Skeletal muscle satellite cell (primary cell): ENCODE measurements at regions not wholly inside any gene's neighbourhood (a gene's known extent, or its start where the extent isn't known, plus 50 kb on each side); places are given as distances from the start of the nearest gene placed in this dataset.

ENCODE experiments used
- H3K27me3 ChIP-seq: 2 replicates; pipeline ENCODE4 v1.7.0; 2013; ENCODE audit warnings: low read length; ENCODE audit not compliant: control insufficient read depth, insufficient read depth
- H3K36me3 ChIP-seq: 2 replicates; pipeline ENCODE4 v1.7.0; 2013; ENCODE audit warnings: mild to moderate bottlenecking, control low read depth, low read length; ENCODE audit not compliant: insufficient read depth
- H3K4me1 ChIP-seq: 2 replicates; pipeline ENCODE4 v1.7.0; 2013; ENCODE audit warnings: low read length; ENCODE audit not compliant: control insufficient read depth, insufficient read depth
- H3K4me2 ChIP-seq: 2 replicates; pipeline ENCODE4 v1.7.0; 2013; ENCODE audit warnings: mild to moderate bottlenecking, low read length
- H3K4me3 ChIP-seq: 2 replicates; pipeline ENCODE4 v1.7.0; 2013; ENCODE audit warnings: low read length
- H3K9ac ChIP-seq: 2 replicates; pipeline ENCODE4 v1.7.0; 2013; ENCODE audit warnings: mild to moderate bottlenecking, low read depth, low read length, moderate library complexity
- H3K9me3 ChIP-seq: replicated peaks from 2 replicates; pipeline ENCODE4 v1.7.0; 2013; ENCODE audit warnings: mild to moderate bottlenecking, control low read depth, low read length

- H3K4me2 ChIP-seq = no peak overlapping the region
- no peak overlapping the region for H3K9ac ChIP-seq
- no peak overlapping the region for H3K4me3 ChIP-seq
- no peaks in the 10 kb centered on the region for H3K36me3 ChIP-seq
- no peaks in the 10 kb centered on the region for H3K4me1 ChIP-seq
- H3K9me3 ChIP-seq = no peaks in the 10 kb centered on the region
- peaks cover under 1% of the 10 kb centered on the region for H3K27me3 ChIP-seq
Observed at GRCh38 chr18:21187886-21188285, 54.1 kb upstream of the GREB1L start.

- Histone ChIP-seq H3K4me3 (no peak overlapping the region), H3K4me1 (no peaks in the 10 kb centered on the region), H3K27me3 (peaks cover 6% of the 10 kb centered on the region), H3K9me3 (no peaks in the 10 kb centered on the region), H3K4me2 (no peak overlapping the region), H3K9ac (no peak overlapping the region), H3K36me3 (no peaks in the 10 kb centered on the region)
Observed at GRCh38 chr18:21191596-21192307, 50.3 kb upstream of the GREB1L start.
